ENCODE measurements at regions not wholly inside any gene's neighbourhood (a gene's known extent, or its start where the extent isn't known, plus 50 kb on each side); places are given as distances from the start of the nearest gene placed in this dataset.

GRCh38 chr18:54769526-54770464 is 58.5 kb upstream of the RAB27B start:
- no peak for DNase-seq (ENCODE audit: low spot score)

GRCh38 chr18:54772056-54772455 is 56.2 kb upstream of the RAB27B start:
- DNase-seq (ENCODE audit: low spot score), result no peak

GRCh38 chr18:54774423-54774822 is 53.9 kb upstream of the RAB27B start:
- DNase-seq (ENCODE audit: low spot score), result no peak

- no peak for DNase-seq (ENCODE audit: low spot score)
Measured at GRCh38 chr18:54774981-54775665, 53.2 kb upstream of the RAB27B start.

GRCh38 chr18:54775686-54776085 is 52.6 kb upstream of the RAB27B start:
- DNase-seq (ENCODE audit: low spot score), result no peak

GRCh38 chr18:54776282-54776977 is 51.8 kb upstream of the RAB27B start:
- DNase-seq (ENCODE audit: low spot score), result no peak

- DNase-seq (ENCODE audit: low spot score), result no peak
Measured at GRCh38 chr18:54777118-54777791, 51.0 kb upstream of the RAB27B start.

- DNase-seq (ENCODE audit: low spot score), result no peak
Measured at GRCh38 chr18:54777989-54778388, 50.3 kb upstream of the RAB27B start.
